ENCODE measurements at regions not wholly inside any gene's neighbourhood (a gene's known extent, or its start where the extent isn't known, plus 50 kb on each side); places are given as distances from the start of the nearest gene placed in this dataset.

DNA sequence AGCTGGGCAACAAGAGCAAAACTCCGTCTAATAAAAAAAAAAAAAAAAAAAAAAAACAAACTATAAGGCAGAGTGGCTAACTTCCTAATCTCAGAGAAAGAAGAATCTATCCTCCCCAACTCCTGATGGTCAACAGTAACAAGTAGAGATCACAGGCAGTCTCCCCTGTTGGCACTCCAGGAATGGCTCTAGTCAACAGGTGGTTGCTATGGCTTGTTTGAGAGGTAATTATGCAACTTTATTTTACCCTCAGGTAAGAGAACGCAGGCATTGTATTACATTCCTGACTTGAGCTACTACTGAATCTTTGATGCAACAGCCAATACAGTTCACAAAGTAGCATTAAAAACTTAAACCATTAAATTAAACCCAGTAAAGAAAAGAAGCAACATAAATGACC is 180.3 kb downstream of the DICER1 start:
- TF ChIP-seq, protein P1, sequence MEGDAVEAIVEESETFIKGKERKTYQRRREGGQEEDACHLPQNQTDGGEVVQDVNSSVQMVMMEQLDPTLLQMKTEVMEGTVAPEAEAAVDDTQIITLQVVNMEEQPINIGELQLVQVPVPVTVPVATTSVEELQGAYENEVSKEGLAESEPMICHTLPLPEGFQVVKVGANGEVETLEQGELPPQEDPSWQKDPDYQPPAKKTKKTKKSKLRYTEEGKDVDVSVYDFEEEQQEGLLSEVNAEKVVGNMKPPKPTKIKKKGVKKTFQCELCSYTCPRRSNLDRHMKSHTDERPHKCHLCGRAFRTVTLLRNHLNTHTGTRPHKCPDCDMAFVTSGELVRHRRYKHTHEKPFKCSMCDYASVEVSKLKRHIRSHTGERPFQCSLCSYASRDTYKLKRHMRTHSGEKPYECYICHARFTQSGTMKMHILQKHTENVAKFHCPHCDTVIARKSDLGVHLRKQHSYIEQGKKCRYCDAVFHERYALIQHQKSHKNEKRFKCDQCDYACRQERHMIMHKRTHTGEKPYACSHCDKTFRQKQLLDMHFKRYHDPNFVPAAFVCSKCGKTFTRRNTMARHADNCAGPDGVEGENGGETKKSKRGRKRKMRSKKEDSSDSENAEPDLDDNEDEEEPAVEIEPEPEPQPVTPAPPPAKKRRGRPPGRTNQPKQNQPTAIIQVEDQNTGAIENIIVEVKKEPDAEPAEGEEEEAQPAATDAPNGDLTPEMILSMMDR (IDR thresholded peaks at IDR 0.05) = no peak
- no peak for TF ChIP-seq POLR2AphosphoS5 (IDR thresholded peaks at IDR 0.05)
- no peak for TF ChIP-seq POLR2A (IDR thresholded peaks at IDR 0.05)
- no peak for TF ChIP-seq EP300 (IDR thresholded peaks at IDR 0.05)
